BJ (cell line): ENCODE measurements at regions not wholly inside any gene's neighbourhood (a gene's known extent, or its start where the extent isn't known, plus 50 kb on each side); places are given as distances from the start of the nearest gene placed in this dataset.

Experiments
- CTCF ChIA-PET: fragments of 350-600 bp; formaldehyde crosslinking; extraction: SDS; loops from one replicate; lab custom pipeline; 2021; ENCODE audit warnings: antibody characterized with exemption, inconsistent platforms; lab: Yijun Ruan, JAX
- POLR2A ChIA-PET: fragments of 300-600 bp; sonication (Branson Sonifier 250); formaldehyde crosslinking; extraction: SDS; loops from one replicate; lab custom pipeline; 2021; ENCODE audit warnings: antibody characterized with exemption; lab: Charles Lee
- DNase-seq: peaks from one replicate; pipeline ENCODE4 v3.0.0-alpha.2; 2011; ENCODE audit warnings: low read depth
- H3K27me3 ChIP-seq: 2 replicates; pipeline ENCODE4 v1.6.0; 2011; ENCODE audit warnings: low read length; ENCODE audit not compliant: control insufficient read depth, insufficient read depth
- H3K36me3 ChIP-seq: 2 replicates; pipeline ENCODE4 v1.5.1; 2011; ENCODE audit warnings: low read length; ENCODE audit not compliant: control insufficient read depth, insufficient read depth
- H3K4me3 ChIP-seq: 2 replicates; pipeline ENCODE4 v1.5.1; 2011; ENCODE audit warnings: low read depth, mild to moderate bottlenecking, control low read depth, low read length
- CTCF ChIP-seq: IDR thresholded peaks from 2 replicates; pipeline ENCODE4 v1.5.1; 2011; ENCODE audit warnings: low read depth, mild to moderate bottlenecking, control low read depth, inconsistent platforms, low read length, moderate library complexity; ENCODE audit not compliant: insufficient read depth

GRCh38 chr1:83775977-83776603, 222.8 kb downstream of the TTLL7 start:
- no peak for DNase-seq
- Histone ChIP-seq H3K27me3 (no peaks in the 10 kb centered on the region), H3K36me3 (no peaks in the 10 kb centered on the region), H3K4me3 (no peak overlapping the region)
- ChIA-PET POLR2A (no interaction called here), CTCF (no interaction called here)
- no peak for TF ChIP-seq CTCF

- CTCF ChIA-PET, result no interaction called here
Measured at GRCh38 chr1:83773059-83773458, 225.9 kb downstream of the TTLL7 start.

GRCh38 chr1:83770319-83770661, 228.6 kb downstream of the TTLL7 start:
- Histone ChIP-seq H3K27me3 (no peaks in the 10 kb centered on the region), H3K36me3 (no peaks in the 10 kb centered on the region), H3K4me3 (no peak overlapping the region)
- no peak for TF ChIP-seq CTCF
- no peak for DNase-seq
- ChIA-PET CTCF (no interaction called here), POLR2A (no interaction called here)

More at GRCh38 chr1:83773059-83773458, 225.9 kb downstream of the TTLL7 start:
- H3K27me3 ChIP-seq, result no peaks in the 10 kb centered on the region
- DNase-seq, result no peak
- no peak overlapping the region for H3K4me3 ChIP-seq
- TF ChIP-seq CTCF, result no peak
- POLR2A ChIA-PET, result no interaction called here
- no peaks in the 10 kb centered on the region for H3K36me3 ChIP-seq

GRCh38 chr1:83769594-83770318, 229.2 kb downstream of the TTLL7 start:
- Histone ChIP-seq H3K27me3 (no peaks in the 10 kb centered on the region), H3K36me3 (no peaks in the 10 kb centered on the region), H3K4me3 (no peak overlapping the region)
- DNase-seq, result no peak
- POLR2A ChIA-PET, result interaction anchor here (0.5 kb wide), 1 partner anchor 133 kb away, joined by 3 read pairs; no protein-coding TSS in a partner anchor
- no peak for TF ChIP-seq CTCF
- CTCF ChIA-PET, result no interaction called here

GRCh38 chr1:83769072-83769471, 229.9 kb downstream of the TTLL7 start:
- ChIA-PET CTCF (no interaction called here), POLR2A (interaction anchor here (0.5 kb wide), 1 partner anchor 132 kb away, joined by 3 read pairs; no protein-coding TSS in a partner anchor)
- no peak for TF ChIP-seq CTCF
- Histone ChIP-seq H3K4me3 (no peak overlapping the region), H3K27me3 (no peaks in the 10 kb centered on the region), H3K36me3 (no peaks in the 10 kb centered on the region)
- DNase-seq, result no peak
